Peyer's patch (tissue), 4 donors: ENCODE measurements at regions not wholly inside any gene's neighbourhood (a gene's known extent, or its start where the extent isn't known, plus 50 kb on each side); places are given as distances from the start of the nearest gene placed in this dataset.

ENCODE experiments used
- POLR2A ChIP-seq, 2 donors: fragments of 450-650 bp; IDR thresholded peaks; one replicate each; pipeline ENCODE4 v1.5.1; 2017; ENCODE audit warnings: antibody characterized with exemption in 2 of 2, mild to moderate bottlenecking in 2 of 2, moderate library complexity in 2 of 2
- TF ChIP-seq, protein P1 (sequence below), 6 experiments: fragments of 450-650 bp in 4 of 6; fragments of 200-600 bp in 2 of 6; sonication (generic) in 1 of 6; IDR thresholded peaks; one replicate each; pipeline ENCODE4 v1.5.1; 2017 to 2019; ENCODE audit warnings: antibody characterized with exemption in 6 of 6, mild to moderate bottlenecking in 3 of 6, moderate library complexity in 1 of 6

GRCh38 chr17:74137416-74137815, 66.1 kb upstream of the RPL38 start:
- TF ChIP-seq, protein P1, sequence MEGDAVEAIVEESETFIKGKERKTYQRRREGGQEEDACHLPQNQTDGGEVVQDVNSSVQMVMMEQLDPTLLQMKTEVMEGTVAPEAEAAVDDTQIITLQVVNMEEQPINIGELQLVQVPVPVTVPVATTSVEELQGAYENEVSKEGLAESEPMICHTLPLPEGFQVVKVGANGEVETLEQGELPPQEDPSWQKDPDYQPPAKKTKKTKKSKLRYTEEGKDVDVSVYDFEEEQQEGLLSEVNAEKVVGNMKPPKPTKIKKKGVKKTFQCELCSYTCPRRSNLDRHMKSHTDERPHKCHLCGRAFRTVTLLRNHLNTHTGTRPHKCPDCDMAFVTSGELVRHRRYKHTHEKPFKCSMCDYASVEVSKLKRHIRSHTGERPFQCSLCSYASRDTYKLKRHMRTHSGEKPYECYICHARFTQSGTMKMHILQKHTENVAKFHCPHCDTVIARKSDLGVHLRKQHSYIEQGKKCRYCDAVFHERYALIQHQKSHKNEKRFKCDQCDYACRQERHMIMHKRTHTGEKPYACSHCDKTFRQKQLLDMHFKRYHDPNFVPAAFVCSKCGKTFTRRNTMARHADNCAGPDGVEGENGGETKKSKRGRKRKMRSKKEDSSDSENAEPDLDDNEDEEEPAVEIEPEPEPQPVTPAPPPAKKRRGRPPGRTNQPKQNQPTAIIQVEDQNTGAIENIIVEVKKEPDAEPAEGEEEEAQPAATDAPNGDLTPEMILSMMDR (IDR thresholded peaks at IDR 0.05), result no peak
- no peak for TF ChIP-seq POLR2A (IDR thresholded peaks at IDR 0.05)
